ENCODE measurements at regions not wholly inside any gene's neighbourhood (a gene's known extent, or its start where the extent isn't known, plus 50 kb on each side); places are given as distances from the start of the nearest gene placed in this dataset.

DNA sequence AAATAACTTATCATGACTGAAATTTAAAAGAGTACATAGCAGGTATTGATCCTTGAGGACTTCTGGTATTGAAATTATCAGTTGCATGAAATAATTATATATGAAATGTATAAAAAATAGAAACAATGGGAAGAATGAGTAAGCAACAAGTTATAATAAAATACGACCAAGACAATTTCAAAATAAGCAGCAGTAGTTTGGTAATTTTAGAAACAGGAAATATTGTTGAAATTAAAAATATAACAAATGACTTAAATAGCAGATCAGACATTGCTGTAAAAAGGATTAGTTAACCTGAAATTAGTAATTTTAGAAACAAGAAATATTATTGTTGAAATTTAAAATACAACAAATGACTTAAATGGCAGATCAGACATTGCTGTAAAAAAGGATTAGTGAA, 152.3 kb downstream of the BTC start:
- TF ChIP-seq TCF7L2 (IDR thresholded peaks at IDR 0.05; ENCODE audit: low read depth, low read length) (no peak), ZFY (CRISPR knock-in tag; IDR thresholded peaks at IDR 0.05) (no peak), ZNF570 (CRISPR knock-in tag; IDR thresholded peaks at IDR 0.05; ENCODE audit: borderline replicate concordance) (no peak), SOX13 (IDR thresholded peaks at IDR 0.05) (no peak), SOX13 (CRISPR knock-in tag; conservative IDR thresholded peaks at IDR 0.05 in 1 of 2, IDR thresholded peaks at IDR 0.05 in 1 of 2) (no peak), MYNN (CRISPR knock-in tag; IDR thresholded peaks at IDR 0.05; ENCODE audit: low read depth) (no peak), ZNF577 (CRISPR knock-in tag; IDR thresholded peaks at IDR 0.05; ENCODE audit: borderline replicate concordance, low read depth) (no peak), CAMTA2 (CRISPR knock-in tag; IDR thresholded peaks at IDR 0.05; ENCODE audit: borderline replicate concordance) (no peak), RBAK (CRISPR knock-in tag; IDR thresholded peaks at IDR 0.05) (no peak)
- TF ChIP-seq, protein P1, sequence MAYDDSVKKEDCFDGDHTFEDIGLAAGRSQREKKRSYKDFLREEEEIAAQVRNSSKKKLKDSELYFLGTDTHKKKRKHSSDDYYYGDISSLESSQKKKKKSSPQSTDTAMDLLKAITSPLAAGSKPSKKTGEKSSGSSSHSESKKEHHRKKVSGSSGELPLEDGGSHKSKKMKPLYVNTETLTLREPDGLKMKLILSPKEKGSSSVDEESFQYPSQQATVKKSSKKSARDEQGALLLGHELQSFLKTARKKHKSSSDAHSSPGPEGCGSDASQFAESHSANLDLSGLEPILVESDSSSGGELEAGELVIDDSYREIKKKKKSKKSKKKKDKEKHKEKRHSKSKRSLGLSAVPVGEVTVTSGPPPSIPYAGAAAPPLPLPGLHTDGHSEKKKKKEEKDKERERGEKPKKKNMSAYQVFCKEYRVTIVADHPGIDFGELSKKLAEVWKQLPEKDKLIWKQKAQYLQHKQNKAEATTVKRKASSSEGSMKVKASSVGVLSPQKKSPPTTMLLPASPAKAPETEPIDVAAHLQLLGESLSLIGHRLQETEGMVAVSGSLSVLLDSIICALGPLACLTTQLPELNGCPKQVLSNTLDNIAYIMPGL (CRISPR knock-in tag; IDR thresholded peaks at IDR 0.05; ENCODE audit: borderline replicate concordance in 1 of 2, low read depth in 1 of 2): no peak
- TF ChIP-seq, protein P2, sequence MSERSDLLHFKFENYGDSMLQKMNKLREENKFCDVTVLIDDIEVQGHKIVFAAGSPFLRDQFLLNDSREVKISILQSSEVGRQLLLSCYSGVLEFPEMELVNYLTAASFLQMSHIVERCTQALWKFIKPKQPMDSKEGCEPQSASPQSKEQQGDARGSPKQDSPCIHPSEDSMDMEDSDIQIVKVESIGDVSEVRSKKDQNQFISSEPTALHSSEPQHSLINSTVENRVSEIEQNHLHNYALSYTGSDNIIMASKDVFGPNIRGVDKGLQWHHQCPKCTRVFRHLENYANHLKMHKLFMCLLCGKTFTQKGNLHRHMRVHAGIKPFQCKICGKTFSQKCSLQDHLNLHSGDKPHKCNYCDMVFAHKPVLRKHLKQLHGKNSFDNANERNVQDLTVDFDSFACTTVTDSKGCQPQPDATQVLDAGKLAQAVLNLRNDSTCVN (CRISPR knock-in tag; IDR thresholded peaks at IDR 0.05; ENCODE audit: borderline replicate concordance): no peak
- DNase-seq (ENCODE audit: low spot score) (no peak), ATAC-seq (no peak), FAIRE-seq (no peak)
- H3K79me2 ChIP-seq (ENCODE audit: insufficient read depth, low read length): no peaks in the 10 kb centered on the region
- H3K9me3 ChIP-seq (ENCODE audit: low read length): no peaks in the 10 kb centered on the region
- intact Hi-C loops (cut with micrococcal nuclease; ENCODE audit: unreplicated experiment) (no loop called here), in situ Hi-C loops (cut with HindIII; ENCODE audit: extremely low pct_ligation_motif_present, low pct_unique_long_range_greater_than_20kb) (no loop called here)
- no peak overlapping the region for H3K27ac ChIP-seq (ENCODE audit: extremely low read length, insufficient read depth, low read length)
- no peaks in the 10 kb centered on the region; the same call in 1 of the 2 replicates for H3K4me1 ChIP-seq (ENCODE audit: insufficient read depth, low read length)
- no peak overlapping the region for H3K9ac ChIP-seq (ENCODE audit: insufficient read depth, low read depth, low read length)
- no peak overlapping the region for H3K4me2 ChIP-seq (ENCODE audit: low read depth, low read length)
- no peaks in the 10 kb centered on the region for H3K27me3 ChIP-seq (ENCODE audit: control insufficient read depth in 1 of 2, insufficient read depth in 2 of 2, low read length in 2 of 2)
- CTCF ChIA-PET (ENCODE audit: low intra/inter-chr PET ratio, low total read pairs): no interaction called here
- H2AFZ ChIP-seq (ENCODE audit: low read length): no peak overlapping the region
- BruUV-seq (replicated peaks): no TSS peak
- H3K36me3 ChIP-seq (replicated peaks in 1 of 2; ENCODE audit: control insufficient read depth in 1 of 2, insufficient read depth in 2 of 2, low read length in 2 of 2): no peaks in the 10 kb centered on the region
- POLR2A ChIA-PET: interaction anchor here (1.8 kb wide), 1 partner anchor 13 kb away, joined by 7 read pairs; no protein-coding TSS in a partner anchor
- no peak overlapping the region for H3K4me3 ChIP-seq (replicated peaks in 1 of 3; ENCODE audit: insufficient read depth in 1 of 3, low read depth in 2 of 3, low read length in 3 of 3)
- no peaks in the 10 kb centered on the region for H4K20me1 ChIP-seq (ENCODE audit: insufficient read depth, low read length)
- whole genome bisulfite sequencing (ENCODE audit: low lambda C conversion rate): 95% methylated on average over 1 of the region's 1 CpG
